HepG2 (cell line): ENCODE measurements at regions not wholly inside any gene's neighbourhood (a gene's known extent, or its start where the extent isn't known, plus 50 kb on each side); places are given as distances from the start of the nearest gene placed in this dataset.

Source experiments
- ATAC-seq: fragments of 200-7000 bp; cut with Tn5 transposase; 3 replicates; pipeline ENCODE4 v1.9.1; 2020; ENCODE audit warnings: mild to moderate bottlenecking, moderate library complexity
- BruUV-seq: library from RNA; stranded (reverse); fragments of 400-500 nt; replicated peaks from 2 replicates; lab custom pipeline; 2021; lab: Mats Ljungman, UMichigan
- CTCF ChIA-PET: fragments of 300-600 bp; formaldehyde crosslinking; extraction: SDS; loops from one replicate; lab custom pipeline; 2021; ENCODE audit warnings: low total read pairs, inconsistent platforms, low intra/inter-chr PET ratio; lab: Yijun Ruan, JAX
- POLR2A ChIA-PET: fragments of 350-600 bp; sonication (Branson Sonifier 250); formaldehyde crosslinking; loops from one replicate; lab custom pipeline; 2020; ENCODE audit warnings: antibody characterized with exemption, inconsistent platforms; lab: Yijun Ruan, JAX
- DNase-seq: peaks from one replicate; pipeline ENCODE4 v3.0.0-alpha.2; 2015; ENCODE audit warnings: low spot score
- FAIRE-seq: peaks from 3 replicates; lab custom pipeline; 2011; peaks lifted over from hg19 to GRCh38; lab: Jason Lieb, UNC
- H2AFZ ChIP-seq: one replicate; pipeline ENCODE4 v1.6.1; 2011; ENCODE audit warnings: low read length, inconsistent platforms
- H3K27ac ChIP-seq: fragments of 300-600 bp; 3 replicates; pipeline ENCODE4 v1.8.0; 2011; ENCODE audit warnings: mixed run types, mild to moderate bottlenecking, mixed read lengths, low read length, inconsistent platforms; ENCODE audit not compliant: insufficient read depth; ENCODE audit errors: extremely low read length
- H3K27me3 ChIP-seq, 2 experiments: fragments of 200-600 bp in 1 of 2; 2 replicates in 1 of 2; 3 replicates in 1 of 2; pipeline versions ENCODE4 v1.6.0 to v1.8.0; 2011; ENCODE audit warnings: low read length in 2 of 2, mild to moderate bottlenecking in 2 of 2, moderate library complexity in 2 of 2, inconsistent platforms in 1 of 2; ENCODE audit not compliant: insufficient read depth in 2 of 2, control insufficient read depth in 1 of 2
- H3K36me3 ChIP-seq, 2 experiments: fragments of 200-600 bp in 1 of 2; replicated peaks in 1 of 2; 2 replicates in 1 of 2; 3 replicates in 1 of 2; pipeline versions ENCODE4 v1.5.1 to v1.8.0; 2011; ENCODE audit warnings: low read length in 2 of 2, inconsistent platforms in 1 of 2; ENCODE audit not compliant: insufficient read depth in 2 of 2, control insufficient read depth in 1 of 2
- H3K4me1 ChIP-seq: 2 replicates; pipeline ENCODE4 v1.5.1; 2012; ENCODE audit warnings: low read length, inconsistent platforms; ENCODE audit not compliant: insufficient read depth
- H3K4me2 ChIP-seq: 2 replicates; pipeline ENCODE4 v1.6.0; 2011; ENCODE audit warnings: low read depth, low read length, inconsistent platforms
- H3K4me3 ChIP-seq, 3 experiments: fragments of 200-600 bp in 1 of 3; sonication (generic), shearing (Covaris generic) in 1 of 3; replicated peaks in 1 of 3; 2 replicates each; pipeline ENCODE4 v1.5.1; 2011 to 2016; ENCODE audit warnings: low read length in 3 of 3, inconsistent platforms in 2 of 3, low read depth in 2 of 3, mild to moderate bottlenecking in 2 of 3, control low read depth in 1 of 3, mixed read lengths in 1 of 3; ENCODE audit not compliant: insufficient read depth in 1 of 3
- H3K79me2 ChIP-seq: one replicate; pipeline ENCODE4 v1.6.1; 2011; ENCODE audit warnings: low read length, inconsistent platforms; ENCODE audit not compliant: insufficient read depth
- H3K9ac ChIP-seq: 2 replicates; pipeline ENCODE4 v1.6.0; 2011; ENCODE audit warnings: mild to moderate bottlenecking, low read depth, low read length, inconsistent platforms; ENCODE audit not compliant: insufficient read depth
- H3K9me3 ChIP-seq: 2 replicates; pipeline ENCODE4 v1.5.1; 2012; ENCODE audit warnings: mild to moderate bottlenecking, low read length
- H4K20me1 ChIP-seq: 2 replicates; pipeline ENCODE4 v1.6.0; 2011; ENCODE audit warnings: inconsistent platforms, mild to moderate bottlenecking, low read length, moderate library complexity; ENCODE audit not compliant: insufficient read depth
- ZBTB46 ChIP-seq: sonication (generic); formaldehyde crosslinking; IDR thresholded peaks from 2 replicates; pipeline ENCODE4 v1.4.0; 2020; ENCODE audit warnings: mild to moderate bottlenecking, missing genetic modification reagents, borderline replicate concordance
- ZNF713 ChIP-seq: sonication (generic); formaldehyde crosslinking; IDR thresholded peaks from 2 replicates; pipeline ENCODE4 v1.4.0; 2020; ENCODE audit warnings: mild to moderate bottlenecking, missing genetic modification reagents
- WGBS: methylation state at CpG from one replicate; pipeline ENCODE4 v1.1.6; 2017; ENCODE audit warnings: low lambda C conversion rate; 5-methylcytosine and 5-hydroxymethylcytosine counted together
- in situ Hi-C: cut with HindIII; loops from 2 replicates; pipeline ENCODE4 v1.10.0; 2017; ENCODE audit warnings: low pct_unique_long_range_greater_than_20kb; ENCODE audit not compliant: extremely low pct_ligation_motif_present
- intact Hi-C: fragments of 100-400 bp; cut with micrococcal nuclease; formaldehyde crosslinking; loops from one replicate; pipeline ENCODE4 v1.10.0; 2022; ENCODE audit not compliant: unreplicated experiment
- TF ChIP-seq, protein P1 (sequence below): sonication (generic); formaldehyde crosslinking; IDR thresholded peaks from 2 replicates; pipeline ENCODE4 v1.4.0; 2020; ENCODE audit warnings: mild to moderate bottlenecking, missing genetic modification reagents
- TF ChIP-seq, protein P2 (sequence below): IDR thresholded peaks from 2 replicates; pipeline ENCODE4 v1.6.1; 2016; ENCODE audit warnings: low read depth, missing genetic modification reagents, missing compliant biosample characterization

- intact Hi-C loops, result no loop called here
- ATAC-seq (no peak), FAIRE-seq (no peak), DNase-seq (no peak)
- no TSS peak for BruUV-seq
- Histone ChIP-seq H4K20me1 (no peaks in the 10 kb centered on the region), H3K4me2 (no peak overlapping the region), H2AFZ (no peak overlapping the region), H3K4me1 (no peaks in the 10 kb centered on the region), H3K4me3 (no peak overlapping the region), H3K9ac (no peak overlapping the region), H3K27ac (no peak overlapping the region), H3K9me3 (no peaks in the 10 kb centered on the region), H3K27me3 (no peaks in the 10 kb centered on the region), H3K79me2 (no peaks in the 10 kb centered on the region), H3K36me3 (no peaks in the 10 kb centered on the region)
- CTCF ChIA-PET, result no interaction called here
- POLR2A ChIA-PET, result no interaction called here
- in situ Hi-C loops, result no loop called here
- TF ChIP-seq ZNF713 (CRISPR knock-in tag) (no peak), ZBTB46 (CRISPR knock-in tag) (no peak)
- TF ChIP-seq, protein P1, sequence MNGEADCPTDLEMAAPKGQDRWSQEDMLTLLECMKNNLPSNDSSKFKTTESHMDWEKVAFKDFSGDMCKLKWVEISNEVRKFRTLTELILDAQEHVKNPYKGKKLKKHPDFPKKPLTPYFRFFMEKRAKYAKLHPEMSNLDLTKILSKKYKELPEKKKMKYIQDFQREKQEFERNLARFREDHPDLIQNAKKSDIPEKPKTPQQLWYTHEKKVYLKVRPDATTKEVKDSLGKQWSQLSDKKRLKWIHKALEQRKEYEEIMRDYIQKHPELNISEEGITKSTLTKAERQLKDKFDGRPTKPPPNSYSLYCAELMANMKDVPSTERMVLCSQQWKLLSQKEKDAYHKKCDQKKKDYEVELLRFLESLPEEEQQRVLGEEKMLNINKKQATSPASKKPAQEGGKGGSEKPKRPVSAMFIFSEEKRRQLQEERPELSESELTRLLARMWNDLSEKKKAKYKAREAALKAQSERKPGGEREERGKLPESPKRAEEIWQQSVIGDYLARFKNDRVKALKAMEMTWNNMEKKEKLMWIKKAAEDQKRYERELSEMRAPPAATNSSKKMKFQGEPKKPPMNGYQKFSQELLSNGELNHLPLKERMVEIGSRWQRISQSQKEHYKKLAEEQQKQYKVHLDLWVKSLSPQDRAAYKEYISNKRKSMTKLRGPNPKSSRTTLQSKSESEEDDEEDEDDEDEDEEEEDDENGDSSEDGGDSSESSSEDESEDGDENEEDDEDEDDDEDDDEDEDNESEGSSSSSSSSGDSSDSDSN (CRISPR knock-in tag), result no peak
- TF ChIP-seq, all 625 proteins: peak for 0
Observed at GRCh38 chrX:16284842-16285241, 117.6 kb downstream of the MAGEB17 start.

- no peak for ATAC-seq
- TF ChIP-seq, protein P2, sequence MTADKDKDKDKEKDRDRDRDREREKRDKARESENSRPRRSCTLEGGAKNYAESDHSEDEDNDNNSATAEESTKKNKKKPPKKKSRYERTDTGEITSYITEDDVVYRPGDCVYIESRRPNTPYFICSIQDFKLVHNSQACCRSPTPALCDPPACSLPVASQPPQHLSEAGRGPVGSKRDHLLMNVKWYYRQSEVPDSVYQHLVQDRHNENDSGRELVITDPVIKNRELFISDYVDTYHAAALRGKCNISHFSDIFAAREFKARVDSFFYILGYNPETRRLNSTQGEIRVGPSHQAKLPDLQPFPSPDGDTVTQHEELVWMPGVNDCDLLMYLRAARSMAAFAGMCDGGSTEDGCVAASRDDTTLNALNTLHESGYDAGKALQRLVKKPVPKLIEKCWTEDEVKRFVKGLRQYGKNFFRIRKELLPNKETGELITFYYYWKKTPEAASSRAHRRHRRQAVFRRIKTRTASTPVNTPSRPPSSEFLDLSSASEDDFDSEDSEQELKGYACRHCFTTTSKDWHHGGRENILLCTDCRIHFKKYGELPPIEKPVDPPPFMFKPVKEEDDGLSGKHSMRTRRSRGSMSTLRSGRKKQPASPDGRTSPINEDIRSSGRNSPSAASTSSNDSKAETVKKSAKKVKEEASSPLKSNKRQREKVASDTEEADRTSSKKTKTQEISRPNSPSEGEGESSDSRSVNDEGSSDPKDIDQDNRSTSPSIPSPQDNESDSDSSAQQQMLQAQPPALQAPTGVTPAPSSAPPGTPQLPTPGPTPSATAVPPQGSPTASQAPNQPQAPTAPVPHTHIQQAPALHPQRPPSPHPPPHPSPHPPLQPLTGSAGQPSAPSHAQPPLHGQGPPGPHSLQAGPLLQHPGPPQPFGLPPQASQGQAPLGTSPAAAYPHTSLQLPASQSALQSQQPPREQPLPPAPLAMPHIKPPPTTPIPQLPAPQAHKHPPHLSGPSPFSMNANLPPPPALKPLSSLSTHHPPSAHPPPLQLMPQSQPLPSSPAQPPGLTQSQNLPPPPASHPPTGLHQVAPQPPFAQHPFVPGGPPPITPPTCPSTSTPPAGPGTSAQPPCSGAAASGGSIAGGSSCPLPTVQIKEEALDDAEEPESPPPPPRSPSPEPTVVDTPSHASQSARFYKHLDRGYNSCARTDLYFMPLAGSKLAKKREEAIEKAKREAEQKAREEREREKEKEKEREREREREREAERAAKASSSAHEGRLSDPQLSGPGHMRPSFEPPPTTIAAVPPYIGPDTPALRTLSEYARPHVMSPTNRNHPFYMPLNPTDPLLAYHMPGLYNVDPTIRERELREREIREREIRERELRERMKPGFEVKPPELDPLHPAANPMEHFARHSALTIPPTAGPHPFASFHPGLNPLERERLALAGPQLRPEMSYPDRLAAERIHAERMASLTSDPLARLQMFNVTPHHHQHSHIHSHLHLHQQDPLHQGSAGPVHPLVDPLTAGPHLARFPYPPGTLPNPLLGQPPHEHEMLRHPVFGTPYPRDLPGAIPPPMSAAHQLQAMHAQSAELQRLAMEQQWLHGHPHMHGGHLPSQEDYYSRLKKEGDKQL (CRISPR knock-in tag), result no peak
Observed at GRCh38 chrX:16290997-16291396, 123.7 kb downstream of the MAGEB17 start.

More at GRCh38 chrX:16290997-16291396, 123.7 kb downstream of the MAGEB17 start:
- H3K9ac ChIP-seq, result no peak overlapping the region
- POLR2A ChIA-PET, result no interaction called here
- H3K36me3 ChIP-seq, result no peaks in the 10 kb centered on the region
- DNase-seq, result no peak
- in situ Hi-C loops, result no loop called here
- 83% methylated on average over 1 of the region's 1 CpG for WGBS
- H2AFZ ChIP-seq, result no peak overlapping the region
- no peaks in the 10 kb centered on the region for H3K9me3 ChIP-seq
- no peak overlapping the region for H3K4me3 ChIP-seq
- no peak for FAIRE-seq
- H3K4me1 ChIP-seq, result no peaks in the 10 kb centered on the region
- no peak overlapping the region for H3K27ac ChIP-seq
- CTCF ChIA-PET, result no interaction called here
- no peaks in the 10 kb centered on the region for H4K20me1 ChIP-seq
- BruUV-seq, result no TSS peak
- no peak overlapping the region for H3K4me2 ChIP-seq
- H3K27me3 ChIP-seq, result no peaks in the 10 kb centered on the region
- H3K79me2 ChIP-seq, result no peaks in the 10 kb centered on the region
- intact Hi-C loops, result no loop called here
